Loucy (cell line): ENCODE measurements at regions not wholly inside any gene's neighbourhood (a gene's known extent, or its start where the extent isn't known, plus 50 kb on each side); places are given as distances from the start of the nearest gene placed in this dataset.

Source experiments
- H2AFZ ChIP-seq: fragments of 200-600 bp; sonication (generic); 2 replicates; pipeline ENCODE4 v1.6.0; 2016; ENCODE audit warnings: antibody characterized with exemption, mild to moderate bottlenecking, low read length, moderate library complexity
- H3F3A ChIP-seq: fragments of 200-600 bp; 2 replicates; pipeline ENCODE4 v1.6.0; 2016; ENCODE audit warnings: antibody characterized with exemption, low read depth, mild to moderate bottlenecking
- H3K27me3 ChIP-seq: fragments of 200-600 bp; sonication (generic); 2 replicates; pipeline ENCODE4 v1.6.1; 2014; ENCODE audit warnings: low read length, mild to moderate bottlenecking; ENCODE audit not compliant: insufficient read depth, poor library complexity, severe bottlenecking
- H3K36me3 ChIP-seq: fragments of 200-600 bp; sonication (generic); 2 replicates; pipeline ENCODE4 v1.6.1; 2016; ENCODE audit warnings: low read length; ENCODE audit not compliant: insufficient read depth
- H3K4me1 ChIP-seq: fragments of 200-600 bp; sonication (generic); 2 replicates; pipeline ENCODE4 v1.5.1; 2014; ENCODE audit warnings: low read length, mild to moderate bottlenecking; ENCODE audit not compliant: insufficient read depth, poor library complexity, severe bottlenecking
- H3K4me2 ChIP-seq: fragments of 200-600 bp; sonication (generic); 2 replicates; pipeline ENCODE4 v1.6.0; 2014; ENCODE audit warnings: antibody characterized with exemption, low read length, low read depth, mild to moderate bottlenecking; ENCODE audit not compliant: poor library complexity, severe bottlenecking
- H3K4me3 ChIP-seq: fragments of 200-600 bp; sonication (generic); 2 replicates; pipeline ENCODE4 v1.5.1; 2014; ENCODE audit warnings: low read length, mild to moderate bottlenecking, mixed read lengths; ENCODE audit not compliant: poor library complexity, severe bottlenecking
- H3K79me2 ChIP-seq: fragments of 200-600 bp; sonication (generic); 2 replicates; pipeline ENCODE4 v1.6.1; 2014; ENCODE audit warnings: low read length; ENCODE audit not compliant: insufficient read depth
- H3K9ac ChIP-seq: fragments of 200-600 bp; sonication (generic); 2 replicates; pipeline ENCODE4 v1.6.0; 2014; ENCODE audit warnings: mild to moderate bottlenecking, low read depth, low read length, moderate library complexity; ENCODE audit not compliant: poor library complexity, severe bottlenecking
- H3K9me2 ChIP-seq: fragments of 200-600 bp; sonication (generic); replicated peaks from 2 replicates; pipeline ENCODE4 v1.6.1; 2016; ENCODE audit warnings: low read depth, low read length, mixed read lengths
- H3K9me3 ChIP-seq: fragments of 200-600 bp; sonication (generic); 2 replicates; pipeline ENCODE4 v1.6.1; 2014; ENCODE audit warnings: mild to moderate bottlenecking, antibody characterized with exemption, low read length, low read depth; ENCODE audit not compliant: insufficient read depth
- H4K20me1 ChIP-seq: fragments of 200-600 bp; sonication (generic); 2 replicates; pipeline ENCODE4 v1.6.0; 2014; ENCODE audit warnings: antibody characterized with exemption, low read length, mild to moderate bottlenecking; ENCODE audit not compliant: insufficient read depth, poor library complexity, severe bottlenecking
- EZH2phosphoT487 ChIP-seq: fragments of 200-600 bp; IDR thresholded peaks from 2 replicates; pipeline ENCODE4 v1.6.1; 2018; ENCODE audit warnings: antibody characterized with exemption, mild to moderate bottlenecking, moderate library complexity, borderline replicate concordance
- TF ChIP-seq, protein P1 (sequence below): fragments of 200-600 bp; sonication (generic); conservative IDR thresholded peaks from 2 replicates; pipeline ENCODE4 v1.5.1; 2014; ENCODE audit warnings: mild to moderate bottlenecking, antibody characterized with exemption, low read length

DNA sequence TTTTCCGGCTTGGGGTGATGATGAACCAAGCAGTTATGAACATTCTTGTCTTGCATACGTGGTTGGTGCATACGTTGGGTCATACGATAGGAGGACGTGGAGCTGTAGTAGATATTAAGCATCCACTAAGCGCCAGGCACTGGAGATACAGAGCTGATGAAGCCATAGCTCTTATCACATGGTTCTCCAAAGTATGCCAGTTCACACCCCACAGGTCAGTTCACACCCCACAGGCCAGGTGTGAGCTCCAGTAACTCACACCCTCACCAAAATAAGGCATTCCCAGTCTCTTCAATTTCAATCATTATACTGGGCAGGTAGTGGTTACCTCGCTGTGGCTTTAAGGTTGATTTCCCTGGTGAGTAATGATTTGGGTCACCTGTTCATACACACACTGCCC is 335.5 kb downstream of the FOXL1 start:
- no peaks in the 10 kb centered on the region for H3K9me3 ChIP-seq
- TF ChIP-seq, protein P1, sequence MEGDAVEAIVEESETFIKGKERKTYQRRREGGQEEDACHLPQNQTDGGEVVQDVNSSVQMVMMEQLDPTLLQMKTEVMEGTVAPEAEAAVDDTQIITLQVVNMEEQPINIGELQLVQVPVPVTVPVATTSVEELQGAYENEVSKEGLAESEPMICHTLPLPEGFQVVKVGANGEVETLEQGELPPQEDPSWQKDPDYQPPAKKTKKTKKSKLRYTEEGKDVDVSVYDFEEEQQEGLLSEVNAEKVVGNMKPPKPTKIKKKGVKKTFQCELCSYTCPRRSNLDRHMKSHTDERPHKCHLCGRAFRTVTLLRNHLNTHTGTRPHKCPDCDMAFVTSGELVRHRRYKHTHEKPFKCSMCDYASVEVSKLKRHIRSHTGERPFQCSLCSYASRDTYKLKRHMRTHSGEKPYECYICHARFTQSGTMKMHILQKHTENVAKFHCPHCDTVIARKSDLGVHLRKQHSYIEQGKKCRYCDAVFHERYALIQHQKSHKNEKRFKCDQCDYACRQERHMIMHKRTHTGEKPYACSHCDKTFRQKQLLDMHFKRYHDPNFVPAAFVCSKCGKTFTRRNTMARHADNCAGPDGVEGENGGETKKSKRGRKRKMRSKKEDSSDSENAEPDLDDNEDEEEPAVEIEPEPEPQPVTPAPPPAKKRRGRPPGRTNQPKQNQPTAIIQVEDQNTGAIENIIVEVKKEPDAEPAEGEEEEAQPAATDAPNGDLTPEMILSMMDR, result no peak
- no peak for TF ChIP-seq EZH2phosphoT487
- H3K4me2 ChIP-seq, result no peak overlapping the region
- H3K27me3 ChIP-seq, result no peaks in the 10 kb centered on the region
- H3K4me3 ChIP-seq, result no peak overlapping the region
- H3F3A ChIP-seq, result peaks cover 3% of the 10 kb centered on the region; the same call in 1 of the 2 replicates
- H3K4me1 ChIP-seq, result peaks cover 38% of the 10 kb centered on the region
- peaks cover 4% of the 10 kb centered on the region; the same call in 1 of the 2 replicates for H3K79me2 ChIP-seq
- no peak overlapping the region for H3K9ac ChIP-seq
- no peaks in the 10 kb centered on the region for H3K36me3 ChIP-seq
- no peaks in the 10 kb centered on the region for H3K9me2 ChIP-seq
- H2AFZ ChIP-seq, result no peak overlapping the region
- no peaks in the 10 kb centered on the region for H4K20me1 ChIP-seq

DNA sequence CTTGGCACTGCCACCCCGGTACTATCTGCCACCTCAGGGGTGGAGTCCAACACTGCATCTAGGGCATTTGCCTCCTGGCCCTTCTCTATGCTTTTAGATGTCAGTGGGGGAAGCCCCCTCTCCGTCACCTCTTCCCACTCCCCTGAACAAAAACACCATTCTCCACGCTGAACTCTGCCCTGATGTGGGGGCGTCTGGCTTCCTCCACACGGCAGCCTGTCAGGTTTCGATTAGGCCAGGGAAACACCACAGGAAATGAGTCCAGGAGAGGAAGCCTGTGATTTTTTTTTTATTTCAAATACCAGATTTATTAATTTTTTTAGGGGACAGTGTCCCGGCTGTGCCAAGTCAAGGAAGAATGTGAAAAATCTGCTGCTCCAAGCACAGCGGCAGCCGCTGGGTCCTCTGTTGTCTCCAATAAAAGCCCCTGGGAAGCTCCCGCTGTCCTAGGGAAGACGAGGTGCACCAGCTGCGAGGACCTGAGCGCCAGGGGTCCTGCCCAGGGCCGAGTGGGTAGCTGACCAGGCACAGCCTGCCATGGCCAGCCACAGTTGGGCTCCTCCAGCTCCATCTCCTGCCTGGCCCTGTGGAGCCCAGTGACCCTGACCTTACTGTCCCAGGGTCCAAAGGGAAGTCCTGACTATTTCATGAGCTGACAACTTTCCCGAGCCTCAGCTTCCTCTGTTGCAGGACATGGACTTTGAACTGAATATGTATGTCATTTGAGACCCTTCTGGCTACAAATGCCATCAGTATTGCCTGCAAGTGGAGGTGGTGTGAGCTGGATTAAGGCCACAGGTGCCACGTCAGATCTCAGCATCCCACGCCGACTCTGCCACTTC is 336.7 kb downstream of the FOXL1 start:
- no peaks in the 10 kb centered on the region for H3K9me3 ChIP-seq
- H3K36me3 ChIP-seq, result no peaks in the 10 kb centered on the region
- no peaks in the 10 kb centered on the region for H3K79me2 ChIP-seq
- no peak overlapping the region for H3K9ac ChIP-seq
- H3F3A ChIP-seq, result no peaks in the 10 kb centered on the region
- no peak overlapping the region for H3K4me3 ChIP-seq
- H3K4me2 ChIP-seq, result no peak overlapping the region
- TF ChIP-seq, protein P1, result no peak
- TF ChIP-seq EZH2phosphoT487, result no peak
- H3K4me1 ChIP-seq, result peaks cover 28% of the 10 kb centered on the region
- no peaks in the 10 kb centered on the region for H3K9me2 ChIP-seq
- H4K20me1 ChIP-seq, result no peaks in the 10 kb centered on the region
- H3K27me3 ChIP-seq, result no peaks in the 10 kb centered on the region
- no peak overlapping the region for H2AFZ ChIP-seq

DNA sequence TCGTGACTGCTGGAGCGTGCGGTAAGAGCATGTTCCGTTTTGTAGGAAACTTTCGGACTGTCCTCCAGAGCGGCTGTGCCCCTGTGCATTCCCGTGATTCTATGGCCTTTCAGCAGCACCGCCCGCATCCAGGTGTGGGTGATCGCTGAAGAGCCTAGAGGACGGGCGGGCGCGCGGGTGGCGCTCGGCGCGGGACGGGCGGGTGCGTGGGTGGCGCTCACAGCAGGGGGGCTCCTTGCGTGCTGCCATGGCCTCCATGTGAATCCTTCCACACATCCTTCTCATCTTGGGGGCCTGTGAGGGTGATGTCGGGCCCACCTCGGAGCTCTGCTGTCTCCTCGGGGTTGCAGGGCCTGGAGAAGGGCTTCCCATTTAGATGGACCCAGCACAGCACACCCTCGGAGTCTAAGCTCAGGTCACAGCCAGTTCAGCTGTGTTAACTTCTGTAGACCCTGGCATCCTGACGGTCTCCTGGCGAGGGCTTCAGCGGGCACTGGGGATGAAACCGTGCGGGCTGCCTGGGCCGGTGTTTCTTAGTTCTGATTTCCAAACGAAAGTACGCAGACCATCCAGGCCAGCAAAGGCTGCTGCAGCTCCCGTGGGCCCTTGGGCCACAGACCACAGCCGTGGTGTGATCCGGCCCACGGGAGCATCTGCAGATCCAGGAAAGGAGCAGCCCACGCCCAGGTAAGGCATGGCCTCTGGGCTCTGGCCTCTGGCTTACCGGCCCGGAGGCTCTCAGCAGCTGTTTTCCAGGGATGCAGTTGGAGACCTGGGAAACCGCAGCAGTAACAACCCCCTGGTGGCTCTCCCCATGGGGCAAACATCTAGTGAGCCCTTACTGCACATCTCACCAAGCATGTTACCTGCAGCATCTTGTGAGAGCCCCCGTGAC is 339.4 kb downstream of the FOXL1 start:
- TF ChIP-seq, protein P1, result no peak
- TF ChIP-seq EZH2phosphoT487, result no peak
- Histone ChIP-seq H3K9ac (no peak overlapping the region), H3K9me3 (no peaks in the 10 kb centered on the region), H3K79me2 (no peaks in the 10 kb centered on the region), H2AFZ (no peak overlapping the region), H3K9me2 (no peaks in the 10 kb centered on the region), H3K36me3 (no peaks in the 10 kb centered on the region), H4K20me1 (no peaks in the 10 kb centered on the region), H3K4me1 (peaks cover 1% of the 10 kb centered on the region), H3F3A (no peaks in the 10 kb centered on the region), H3K4me2 (no peak overlapping the region), H3K27me3 (no peaks in the 10 kb centered on the region), H3K4me3 (no peak overlapping the region)
